ENCODE measurements at regions not wholly inside any gene's neighbourhood (a gene's known extent, or its start where the extent isn't known, plus 50 kb on each side); places are given as distances from the start of the nearest gene placed in this dataset.

DNA sequence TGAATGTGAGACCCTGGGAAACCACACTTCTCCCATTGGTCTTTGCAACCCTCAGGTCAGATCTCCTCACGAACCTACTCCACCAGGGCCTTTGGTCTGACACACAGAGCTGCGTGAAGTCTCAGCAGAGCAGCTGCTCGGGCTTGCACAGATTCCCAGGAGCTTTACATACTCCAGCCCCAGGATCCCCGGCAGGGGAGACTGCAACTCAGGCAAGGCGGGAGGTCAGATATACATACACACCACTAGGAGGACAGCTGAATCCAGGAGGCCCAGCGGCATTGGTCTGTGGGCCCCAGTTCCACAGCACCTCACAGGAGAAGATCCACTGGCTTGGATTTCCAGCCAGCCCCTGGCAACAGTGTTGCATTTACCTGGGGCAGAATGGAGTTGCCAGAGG, 239.2 kb downstream of the GPAM start:
- Histone ChIP-seq H3K36me3 (replicated peaks in 1 of 2) (no peaks in the 10 kb centered on the region), H3K4me3 (no peak overlapping the region), H3K9me3 (replicated peaks in 1 of 3) (peaks cover 0 to 4% (median 0%) of the 10 kb centered on the region in 3 donors), H3K27me3 (no peaks in the 10 kb centered on the region), H3K4me1 (replicated peaks in 1 of 2) (no peaks in the 10 kb centered on the region), H3K27ac (no peak overlapping the region)
- TF ChIP-seq POLR2A (IDR thresholded peaks at IDR 0.05), result no peak
- TF ChIP-seq, protein P1, sequence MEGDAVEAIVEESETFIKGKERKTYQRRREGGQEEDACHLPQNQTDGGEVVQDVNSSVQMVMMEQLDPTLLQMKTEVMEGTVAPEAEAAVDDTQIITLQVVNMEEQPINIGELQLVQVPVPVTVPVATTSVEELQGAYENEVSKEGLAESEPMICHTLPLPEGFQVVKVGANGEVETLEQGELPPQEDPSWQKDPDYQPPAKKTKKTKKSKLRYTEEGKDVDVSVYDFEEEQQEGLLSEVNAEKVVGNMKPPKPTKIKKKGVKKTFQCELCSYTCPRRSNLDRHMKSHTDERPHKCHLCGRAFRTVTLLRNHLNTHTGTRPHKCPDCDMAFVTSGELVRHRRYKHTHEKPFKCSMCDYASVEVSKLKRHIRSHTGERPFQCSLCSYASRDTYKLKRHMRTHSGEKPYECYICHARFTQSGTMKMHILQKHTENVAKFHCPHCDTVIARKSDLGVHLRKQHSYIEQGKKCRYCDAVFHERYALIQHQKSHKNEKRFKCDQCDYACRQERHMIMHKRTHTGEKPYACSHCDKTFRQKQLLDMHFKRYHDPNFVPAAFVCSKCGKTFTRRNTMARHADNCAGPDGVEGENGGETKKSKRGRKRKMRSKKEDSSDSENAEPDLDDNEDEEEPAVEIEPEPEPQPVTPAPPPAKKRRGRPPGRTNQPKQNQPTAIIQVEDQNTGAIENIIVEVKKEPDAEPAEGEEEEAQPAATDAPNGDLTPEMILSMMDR (IDR thresholded peaks at IDR 0.05), result no peak
- intact Hi-C loops (cut with DNase I), result no loop called here
- no peak for DNase-seq
- 67 to 92% (median 85%) methylated on average over 3 to 6 of the region's 6 CpGs for WGBS, 4 donors

DNA sequence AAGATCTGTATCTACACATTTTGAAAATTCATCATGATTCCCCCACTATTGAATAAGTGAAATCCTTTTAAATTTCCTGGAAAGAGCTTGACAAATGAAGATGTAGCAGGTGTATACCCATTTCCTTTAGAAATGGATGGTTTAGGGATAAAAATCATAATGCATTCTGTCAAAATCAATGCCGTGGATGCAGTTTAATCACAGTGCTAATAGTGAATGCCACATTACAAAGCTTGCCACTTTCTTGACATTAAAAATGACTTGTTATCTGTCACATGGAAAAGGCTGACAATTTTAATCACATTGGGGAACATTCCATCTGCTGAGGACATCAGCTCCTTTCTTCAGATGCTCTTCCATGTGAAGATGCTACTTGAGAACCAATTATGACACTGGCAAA, 229.6 kb downstream of the GPAM start:
- intact Hi-C loops (cut with DNase I), result no loop called here
- TF ChIP-seq POLR2A (IDR thresholded peaks at IDR 0.05), result no peak
- TF ChIP-seq, protein P1 (IDR thresholded peaks at IDR 0.05), result no peak
- Histone ChIP-seq H3K27me3 (no peaks in the 10 kb centered on the region), H3K4me3 (no peak overlapping the region), H3K27ac (no peak overlapping the region), H3K36me3 (replicated peaks in 1 of 2) (no peaks in the 10 kb centered on the region), H3K4me1 (replicated peaks in 1 of 2) (no peaks in the 10 kb centered on the region), H3K9me3 (replicated peaks in 1 of 3) (no peaks in the 10 kb centered on the region)
- DNase-seq, result no peak
- 53 to 87% (median 68%) methylated on average over 1 of the region's 1 CpG for WGBS, 4 donors

DNA sequence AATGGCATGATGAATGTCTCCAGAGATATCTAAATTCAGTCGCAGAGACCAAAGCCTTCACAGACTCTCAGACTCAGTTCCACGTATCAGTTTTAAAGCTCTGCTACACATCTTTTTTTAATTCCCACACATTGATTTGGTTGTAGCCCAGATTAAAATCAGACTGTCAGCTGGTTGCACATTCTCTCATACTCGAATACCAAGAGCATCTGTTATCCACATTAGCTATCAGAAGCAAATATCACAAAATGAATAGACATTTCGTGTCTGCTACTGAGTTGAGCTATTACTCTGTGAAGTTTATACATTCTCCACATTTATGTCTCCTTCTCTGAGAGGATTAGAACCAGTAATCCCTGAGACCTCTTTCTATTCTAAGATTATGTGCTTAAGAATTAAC, 229.2 kb downstream of the GPAM start:
- no peak for DNase-seq
- Histone ChIP-seq H3K4me1 (replicated peaks in 1 of 2) (no peaks in the 10 kb centered on the region), H3K36me3 (replicated peaks in 1 of 2) (no peaks in the 10 kb centered on the region), H3K4me3 (no peak overlapping the region), H3K27me3 (no peaks in the 10 kb centered on the region), H3K27ac (no peak overlapping the region), H3K9me3 (replicated peaks in 1 of 3) (no peaks in the 10 kb centered on the region)
- WGBS, 4 donors, result 62 to 77% (median 73%) methylated on average over 4 of the region's 4 CpGs
- no peak for TF ChIP-seq POLR2A (IDR thresholded peaks at IDR 0.05)
- TF ChIP-seq, protein P1 (IDR thresholded peaks at IDR 0.05), result no peak
- intact Hi-C loops (cut with DNase I), result no loop called here

DNA sequence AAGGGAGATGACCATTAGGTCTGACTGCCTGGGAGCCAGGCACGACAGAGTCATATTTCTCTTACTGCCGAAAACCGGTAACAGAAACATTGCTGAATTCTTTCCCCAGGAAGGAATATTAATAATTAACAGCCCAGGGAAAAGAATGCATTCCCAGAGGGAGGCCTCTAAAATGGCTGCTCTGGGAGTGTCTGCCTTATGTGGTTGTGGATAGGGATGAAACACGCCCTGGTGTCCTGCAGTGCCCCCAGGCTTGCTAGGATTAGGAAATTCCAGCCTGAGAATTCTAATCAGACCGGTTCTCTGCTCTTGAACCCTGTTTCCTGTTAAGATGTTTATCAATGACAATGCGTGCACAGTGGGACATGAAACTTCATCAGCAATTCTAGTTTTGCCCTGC, 226.7 kb downstream of the GPAM start:
- Histone ChIP-seq H3K4me3 (no peak overlapping the region), H3K9me3 (replicated peaks in 1 of 3) (no peaks in the 10 kb centered on the region), H3K4me1 (replicated peaks in 1 of 2) (no peaks in the 10 kb centered on the region), H3K27ac (no peak overlapping the region), H3K27me3 (no peaks in the 10 kb centered on the region), H3K36me3 (replicated peaks in 1 of 2) (no peaks in the 10 kb centered on the region)
- intact Hi-C loops (cut with DNase I), result no loop called here
- WGBS, 4 donors, result 82 to 93% (median 86%) methylated on average over 6 of the region's 6 CpGs
- DNase-seq, result no peak
- no peak for TF ChIP-seq POLR2A (IDR thresholded peaks at IDR 0.05)

DNA sequence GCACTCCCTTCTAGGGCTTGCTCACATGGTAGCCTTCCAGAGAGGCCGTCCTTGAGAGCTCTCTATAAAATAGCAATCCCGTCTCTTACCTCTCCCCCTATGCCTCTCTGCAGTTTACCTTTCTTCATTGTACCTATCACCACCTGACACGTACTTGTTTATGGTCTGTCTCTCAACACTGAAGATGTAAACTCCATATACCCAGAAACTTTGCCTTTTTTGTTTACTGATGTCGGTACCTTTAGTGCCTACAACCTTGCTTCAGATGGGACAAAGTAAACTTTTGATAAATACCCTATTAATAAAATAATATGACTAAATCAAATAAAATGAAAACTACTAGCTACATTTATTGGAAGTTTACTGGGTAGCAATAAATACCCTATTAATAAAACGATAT, 220.6 kb downstream of the GPAM start:
- Histone ChIP-seq H3K4me1 (replicated peaks in 1 of 2) (no peaks in the 10 kb centered on the region), H3K4me3 (no peak overlapping the region), H3K9me3 (replicated peaks in 1 of 3) (no peaks in the 10 kb centered on the region), H3K36me3 (replicated peaks in 1 of 2) (no peaks in the 10 kb centered on the region), H3K27ac (no peak overlapping the region), H3K27me3 (no peaks in the 10 kb centered on the region)
- intact Hi-C loops (cut with DNase I), result no loop called here
- TF ChIP-seq, protein P1 (IDR thresholded peaks at IDR 0.05), result no peak
- TF ChIP-seq POLR2A (IDR thresholded peaks at IDR 0.05), result no peak
- DNase-seq, result no peak
- WGBS, 4 donors, result 75 to 93% (median 85%) methylated on average over 5 of the region's 5 CpGs
